HEK293 (cell line): ENCODE measurements at regions not wholly inside any gene's neighbourhood (a gene's known extent, or its start where the extent isn't known, plus 50 kb on each side); places are given as distances from the start of the nearest gene placed in this dataset.

Source experiments
- CTCF ChIA-PET: fragments of 350-600 bp; formaldehyde crosslinking; extraction: SDS; loops from one replicate; lab custom pipeline; 2021; ENCODE audit warnings: antibody characterized with exemption; lab: Yijun Ruan, JAX
- POLR2A ChIA-PET: fragments of 300-600 bp; formaldehyde crosslinking; extraction: SDS; loops from one replicate; lab custom pipeline; 2020; ENCODE audit warnings: antibody characterized with exemption, inconsistent platforms; lab: Yijun Ruan, JAX
- H3K27ac ChIP-seq: fragments of 200-500 bp; sonication (Bioruptor generic); 2 replicates; pipeline ENCODE4 v1.5.1; 2014; ENCODE audit warnings: low read depth, low read length, control low read depth, inconsistent platforms; ENCODE audit errors: extremely low read depth
- H3K36me3 ChIP-seq, 2 experiments: fragments of 200-500 bp in 1 of 2; sonication (Bioruptor generic) in 1 of 2; 1 replicate in 1 of 2; 2 replicates in 1 of 2; pipeline ENCODE4 v1.5.1; 2014 to 2017; ENCODE audit warnings: inconsistent platforms in 2 of 2, low read length in 2 of 2; ENCODE audit not compliant: control insufficient read depth in 2 of 2, insufficient read depth in 1 of 2
- H3K4me1 ChIP-seq: fragments of 200-500 bp; sonication (Bioruptor generic); 2 replicates; pipeline ENCODE4 v1.5.1; 2014; ENCODE audit warnings: mild to moderate bottlenecking, low read length, inconsistent platforms; ENCODE audit not compliant: control insufficient read depth, insufficient read depth
- H3K4me3 ChIP-seq: 2 replicates; pipeline ENCODE4 v1.5.1; 2011; ENCODE audit warnings: low read depth, mild to moderate bottlenecking, control low read depth, low read length, moderate library complexity
- H3K9me3 ChIP-seq: fragments of 200-500 bp; sonication (Bioruptor generic); 2 replicates; pipeline ENCODE4 v1.5.1; 2014; ENCODE audit warnings: low read depth, low read length, inconsistent platforms; ENCODE audit not compliant: control insufficient read depth, insufficient read depth
- ATF2 ChIP-seq: fragments of 450-650 bp; formaldehyde crosslinking; IDR thresholded peaks from 2 replicates; pipeline ENCODE4 v1.5.1; 2016; ENCODE audit warnings: missing biosample characterization, missing genetic modification characterization, low read depth
- HIC1 ChIP-seq: fragments of 450-650 bp; formaldehyde crosslinking; IDR thresholded peaks from 2 replicates; pipeline ENCODE4 v1.5.1; 2016; ENCODE audit warnings: missing biosample characterization, missing genetic modification characterization
- KLF1 ChIP-seq: fragments of 450-650 bp; formaldehyde crosslinking; IDR thresholded peaks from 2 replicates; pipeline ENCODE4 v1.5.1; 2016; ENCODE audit warnings: missing biosample characterization, missing genetic modification characterization
- KLF16 ChIP-seq: fragments of 450-650 bp; formaldehyde crosslinking; IDR thresholded peaks from 2 replicates; pipeline ENCODE4 v1.5.1; 2017; ENCODE audit warnings: missing biosample characterization, missing genetic modification characterization
- SALL2 ChIP-seq: fragments of 450-650 bp; formaldehyde crosslinking; IDR thresholded peaks from 2 replicates; pipeline ENCODE4 v1.5.0; 2017; ENCODE audit warnings: missing biosample characterization, mild to moderate bottlenecking, missing genetic modification characterization, borderline replicate concordance
- SETDB1 ChIP-seq: IDR thresholded peaks from one replicate; pipeline ENCODE4 v1.6.1; 2017; ENCODE audit warnings: mild to moderate bottlenecking, low read length, moderate library complexity, mixed read lengths; ENCODE audit not compliant: insufficient read length
- TRIM28 ChIP-seq: IDR thresholded peaks from 2 replicates; pipeline ENCODE4 v1.6.1; 2011; ENCODE audit warnings: low read length, control low read depth, borderline replicate concordance
- ZBTB49 ChIP-seq: fragments of 450-650 bp; formaldehyde crosslinking; IDR thresholded peaks from 2 replicates; pipeline ENCODE4 v1.5.1; 2016; ENCODE audit warnings: missing biosample characterization, missing genetic modification characterization, low read depth
- ZNF155 ChIP-seq: fragments of 450-650 bp; formaldehyde crosslinking; IDR thresholded peaks from 2 replicates; pipeline ENCODE4 v1.5.1; 2016; ENCODE audit warnings: missing biosample characterization, missing genetic modification characterization
- ZNF302 ChIP-seq: fragments of 450-650 bp; formaldehyde crosslinking; IDR thresholded peaks from 2 replicates; pipeline ENCODE4 v1.5.1; 2016; ENCODE audit warnings: missing biosample characterization, missing genetic modification characterization, low read depth
- ZNF548 ChIP-seq: fragments of 450-650 bp; formaldehyde crosslinking; IDR thresholded peaks from 2 replicates; pipeline ENCODE4 v1.5.1; 2016; ENCODE audit warnings: missing biosample characterization, missing genetic modification characterization
- ZNF623 ChIP-seq: fragments of 450-650 bp; formaldehyde crosslinking; IDR thresholded peaks from 2 replicates; pipeline ENCODE4 v1.5.1; 2016; ENCODE audit warnings: missing biosample characterization, missing genetic modification characterization
- ZNF658 ChIP-seq: fragments of 450-650 bp; formaldehyde crosslinking; IDR thresholded peaks from 2 replicates; pipeline ENCODE4; 2016; ENCODE audit warnings: missing biosample characterization, missing genetic modification characterization
- ZNF776 ChIP-seq: fragments of 450-650 bp; formaldehyde crosslinking; IDR thresholded peaks from 2 replicates; pipeline ENCODE4 v1.5.0; 2017; ENCODE audit warnings: missing biosample characterization, missing genetic modification characterization, borderline replicate concordance
- ZNF791 ChIP-seq: fragments of 450-650 bp; formaldehyde crosslinking; IDR thresholded peaks from 2 replicates; pipeline ENCODE4 v1.5.1; 2016; ENCODE audit warnings: missing biosample characterization, missing genetic modification characterization
- ZNF830 ChIP-seq: fragments of 450-650 bp; IDR thresholded peaks from 2 replicates; pipeline ENCODE4 v1.5.0; 2018; ENCODE audit warnings: missing biosample characterization, missing genetic modification characterization, low read depth, mild to moderate bottlenecking, moderate library complexity

- Histone ChIP-seq H3K4me3 (no peak overlapping the region), H3K9me3 (no peaks in the 10 kb centered on the region), H3K4me1 (no peaks in the 10 kb centered on the region), H3K27ac (no peak overlapping the region), H3K36me3 (no peaks in the 10 kb centered on the region)
- TF ChIP-seq ZNF155 (tag by site-specific recombination) = no peak
- no peak for TF ChIP-seq ZNF302 (tag by site-specific recombination)
- no peak for TF ChIP-seq SETDB1
- no peak for TF ChIP-seq KLF16 (tag by site-specific recombination)
- no peak for TF ChIP-seq TRIM28
- TF ChIP-seq ZBTB49 (tag by site-specific recombination) = no peak
- no peak for TF ChIP-seq SALL2
- no peak for TF ChIP-seq ATF2 (tag by site-specific recombination)
- TF ChIP-seq ZNF658 (tag by site-specific recombination) = no peak
- no peak for TF ChIP-seq ZNF830 (tag by site-specific recombination)
- no peak for TF ChIP-seq ZNF623 (tag by site-specific recombination)
- TF ChIP-seq HIC1 (tag by site-specific recombination) = no peak
- no peak for TF ChIP-seq ZNF548 (tag by site-specific recombination)
- TF ChIP-seq ZNF791 = no peak
- ChIA-PET CTCF (interaction anchor here (0.6 kb wide), 1 partner anchor 507 kb away, joined by 3 read pairs; no protein-coding TSS in a partner anchor), POLR2A (no interaction called here)
These were observed 416.5 kb upstream of the TGFBR2 start for GRCh38 chr3:30189900-30190299.

GRCh38 chr3:30193625-30194044 lies 412.8 kb upstream of the TGFBR2 start:
- ChIA-PET CTCF (interaction anchor here (0.9 to 3.3 kb wide), 2 partner anchors 152 to 499 kb away, joined by 3 to 18 read pairs; no protein-coding TSS in a partner anchor), POLR2A (no interaction called here)
- Histone ChIP-seq H3K36me3 (no peaks in the 10 kb centered on the region), H3K9me3 (no peaks in the 10 kb centered on the region), H3K27ac (no peak overlapping the region), H3K4me1 (no peaks in the 10 kb centered on the region), H3K4me3 (no peak overlapping the region)
- TF ChIP-seq KLF1 (tag by site-specific recombination) (no peak), ZNF302 (tag by site-specific recombination) (no peak), ATF2 (tag by site-specific recombination) (no peak), ZNF776 (tag by site-specific recombination) (no peak)
